HUDEP-2 (cell line): ENCODE measurements at regions not wholly inside any gene's neighbourhood (a gene's known extent, or its start where the extent isn't known, plus 50 kb on each side); places are given as distances from the start of the nearest gene placed in this dataset.
A peak's percentile ranks its signal among the peaks of the same experiment; 100 is the strongest.
"Not testable (repeated sequence)": the region's sequence is repeated elsewhere in the genome, so short reads cannot be mapped to it uniquely, and the experiment has no call there.

Source experiments
- DNase-seq, 76 experiments: peaks; one replicate each; lab custom pipeline; 2025; ENCODE audit not compliant: unreplicated experiment in 76 of 76; lab: John Stamatoyannopoulos, UW

GRCh38 chr3:153956613-153957012 is 164.6 kb upstream of the ARHGEF26 start:
- DNase-seq = no peak

- no peak for DNase-seq
Observed at GRCh38 chr3:153957421-153957820, 163.8 kb upstream of the ARHGEF26 start.

GRCh38 chr3:153958635-153959595 is 162.3 kb upstream of the ARHGEF26 start:
- no peak for DNase-seq

- DNase-seq = no peak
Observed at GRCh38 chr3:153960458-153961074, 160.6 kb upstream of the ARHGEF26 start.

GRCh38 chr3:153961494-153961893 is 159.7 kb upstream of the ARHGEF26 start:
- DNase-seq = no peak

GRCh38 chr3:153963012-153963411 is 158.2 kb upstream of the ARHGEF26 start:
- no peak for DNase-seq

- no peak for DNase-seq
Observed at GRCh38 chr3:153967260-153967659, 153.9 kb upstream of the ARHGEF26 start.

- no peak for DNase-seq
Observed at GRCh38 chr3:153970047-153970446, 151.1 kb upstream of the ARHGEF26 start.

GRCh38 chr3:153970741-153971347 is 150.3 kb upstream of the ARHGEF26 start:
- DNase-seq = peak in 3 of 76 experiments; percentile 1 to 16 (median 3)

- DNase-seq = no peak
Observed at GRCh38 chr3:153972862-153973261, 148.3 kb upstream of the ARHGEF26 start.

- DNase-seq = no peak
Observed at GRCh38 chr3:153973722-153974265, 147.4 kb upstream of the ARHGEF26 start.

GRCh38 chr3:153974614-153975013 is 146.6 kb upstream of the ARHGEF26 start:
- no peak for DNase-seq

- DNase-seq = no peak
Observed at GRCh38 chr3:153976891-153977554, 144.2 kb upstream of the ARHGEF26 start.

- DNase-seq = no peak
Observed at GRCh38 chr3:153978006-153978405, 143.2 kb upstream of the ARHGEF26 start.

GRCh38 chr3:153979418-153980251 is 141.6 kb upstream of the ARHGEF26 start:
- no peak for DNase-seq

GRCh38 chr3:153980252-153980590 is 141.0 kb upstream of the ARHGEF26 start:
- DNase-seq = peak in 1 of 76 experiments; percentile 1

GRCh38 chr3:153997364-153997763 is 123.8 kb upstream of the ARHGEF26 start:
- not testable (repeated sequence) for DNase-seq

GRCh38 chr3:154003649-154004048 is 117.5 kb upstream of the ARHGEF26 start:
- no peak for DNase-seq

GRCh38 chr3:154011036-154011435 is 110.2 kb upstream of the ARHGEF26 start:
- DNase-seq = no peak

GRCh38 chr3:154013736-154014135 is 107.5 kb upstream of the ARHGEF26 start:
- DNase-seq = no peak
